Skeletal muscle tissue (tissue), 3 donors: ENCODE measurements at regions not wholly inside any gene's neighbourhood (a gene's known extent, or its start where the extent isn't known, plus 50 kb on each side); places are given as distances from the start of the nearest gene placed in this dataset.
"Not testable (repeated sequence)": the region's sequence is repeated elsewhere in the genome, so short reads cannot be mapped to it uniquely, and the experiment has no call there.

Experiments
- H3K27ac ChIP-seq: one replicate; pipeline ENCODE4 v1.7.0; 2013; ENCODE audit warnings: mild to moderate bottlenecking, low read depth, low read length, inconsistent platforms
- H3K27me3 ChIP-seq, 3 donors: one replicate each; pipeline ENCODE4 v1.7.0; 2013; ENCODE audit warnings: low read length in 3 of 3; ENCODE audit not compliant: control insufficient read depth in 3 of 3, insufficient read depth in 3 of 3
- H3K36me3 ChIP-seq, 3 donors: one replicate each; pipeline ENCODE4 v1.7.0; 2013; ENCODE audit warnings: low read length in 3 of 3; ENCODE audit not compliant: control insufficient read depth in 3 of 3, insufficient read depth in 3 of 3
- H3K4me1 ChIP-seq, 3 donors: one replicate each; pipeline ENCODE4 v1.7.0; 2013; ENCODE audit warnings: low read length in 3 of 3, mild to moderate bottlenecking in 3 of 3; ENCODE audit not compliant: control insufficient read depth in 3 of 3, insufficient read depth in 3 of 3
- H3K4me3 ChIP-seq, 3 donors: one replicate each; pipeline ENCODE4 v1.7.0; 2013; ENCODE audit warnings: low read length in 3 of 3
- H3K9ac ChIP-seq, 3 donors: one replicate each; pipeline ENCODE4 v1.7.0; 2013; ENCODE audit warnings: low read length in 3 of 3, mild to moderate bottlenecking in 3 of 3, moderate library complexity in 2 of 3, low read depth in 1 of 3
- H3K9me3 ChIP-seq, 3 donors: one replicate each; pipeline ENCODE4 v1.7.0; 2013; ENCODE audit warnings: low read length in 3 of 3; ENCODE audit not compliant: control insufficient read depth in 3 of 3
- donor health status: Osteomylitis.

DNA sequence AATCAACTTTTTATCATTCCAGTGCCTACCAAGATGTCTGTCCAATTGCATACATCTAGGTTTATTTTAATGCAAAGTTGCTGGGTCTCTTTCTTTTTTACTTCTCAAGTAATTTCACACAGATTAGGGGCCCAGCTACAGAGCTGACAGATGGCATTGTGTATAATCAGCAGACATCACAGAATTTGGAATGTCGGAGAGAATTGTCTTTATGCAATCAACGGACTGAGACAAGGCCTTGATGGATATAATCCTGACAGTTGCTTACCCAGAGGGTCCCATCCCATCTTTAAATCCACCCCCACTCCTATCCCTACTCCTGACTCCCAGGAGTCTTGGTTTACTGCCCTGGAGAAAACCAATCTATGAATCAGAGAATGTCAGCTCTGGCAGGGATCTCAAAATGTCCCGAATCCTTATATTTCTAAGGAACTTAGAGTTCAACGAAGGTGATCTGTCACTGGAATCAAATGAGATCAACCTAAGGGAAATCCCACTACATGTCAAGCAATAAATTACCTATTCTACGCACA, 142.0 kb downstream of the LRATD1 start:
- Histone ChIP-seq H3K9ac (no peak overlapping the region), H3K27me3 (no peaks in the 10 kb centered on the region), H3K4me1 (no peaks in the 10 kb centered on the region), H3K36me3 (no peaks in the 10 kb centered on the region), H3K9me3 (no peaks in the 10 kb centered on the region), H3K27ac (no peak overlapping the region), H3K4me3 (no peak overlapping the region)

DNA sequence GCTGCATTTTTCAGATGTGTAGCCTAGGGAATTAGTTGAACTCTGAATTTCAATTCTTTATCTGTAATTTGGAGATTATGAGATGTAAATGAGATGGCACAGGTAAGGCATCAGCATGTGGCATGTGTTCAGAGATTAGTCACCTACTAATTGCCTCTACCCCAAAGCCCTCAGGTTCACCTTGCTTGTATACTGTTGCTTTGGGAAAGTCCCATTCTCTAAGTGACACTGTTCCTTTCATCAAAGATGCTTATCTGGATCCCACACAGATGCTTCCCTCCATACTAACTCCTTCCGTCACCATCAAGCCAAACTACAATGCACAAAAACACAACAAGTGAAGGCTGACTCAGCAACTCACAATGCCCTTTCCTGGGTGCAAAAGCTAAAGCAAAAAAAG, 143.7 kb downstream of the LRATD1 start:
- Histone ChIP-seq H3K27me3 (no peaks in the 10 kb centered on the region), H3K9ac (no peak overlapping the region), H3K4me1 (no peaks in the 10 kb centered on the region), H3K27ac (no peak overlapping the region), H3K9me3 (no peaks in the 10 kb centered on the region), H3K36me3 (no peaks in the 10 kb centered on the region), H3K4me3 (no peak overlapping the region)

DNA sequence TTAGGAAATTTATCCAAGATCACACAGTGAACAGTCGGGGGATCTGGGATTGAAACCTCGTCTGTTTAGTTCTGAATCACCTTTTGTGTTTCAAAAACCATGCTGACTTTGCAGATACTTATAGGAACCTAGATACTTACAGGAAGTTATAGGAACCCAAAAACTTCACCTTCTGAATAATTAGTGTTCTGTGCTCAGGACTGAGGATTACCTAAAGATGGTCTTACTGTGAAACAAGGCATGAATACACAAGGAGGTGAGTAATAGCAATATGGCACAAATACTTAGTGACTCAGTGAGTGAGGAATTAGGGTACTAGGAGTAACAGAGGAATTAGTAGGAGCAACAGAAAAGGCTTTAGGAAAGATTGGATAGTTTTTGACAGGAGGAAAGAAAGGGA, 145.5 kb downstream of the LRATD1 start:
- Histone ChIP-seq H3K9ac (no peak overlapping the region), H3K4me1 (no peaks in the 10 kb centered on the region), H3K9me3 (no peaks in the 10 kb centered on the region), H3K4me3 (no peak overlapping the region), H3K27me3 (no peaks in the 10 kb centered on the region), H3K36me3 (no peaks in the 10 kb centered on the region), H3K27ac (no peak overlapping the region)

DNA sequence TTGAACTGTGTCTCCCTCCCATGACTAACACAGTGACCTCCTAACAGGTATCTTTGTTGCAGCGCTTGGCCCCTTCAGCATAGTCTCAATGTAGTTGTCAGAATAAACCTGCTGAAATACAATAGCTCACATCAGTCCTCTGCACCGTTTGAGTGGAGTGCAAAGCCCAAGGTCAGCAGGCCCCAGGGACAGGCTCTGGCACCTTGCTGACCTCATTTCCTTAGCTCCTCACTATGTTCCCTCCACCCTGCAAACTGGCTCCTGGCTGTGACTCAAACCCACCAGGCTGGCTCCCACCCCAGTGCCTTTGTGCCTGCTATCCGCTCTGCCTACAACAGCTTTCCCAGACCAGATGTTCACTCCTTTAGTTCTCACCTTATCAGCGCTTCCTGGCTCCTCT, 146.7 kb downstream of the LRATD1 start:
- Histone ChIP-seq H3K9me3 (no peaks in the 10 kb centered on the region), H3K36me3 (no peaks in the 10 kb centered on the region), H3K4me1 (no peaks in the 10 kb centered on the region), H3K27ac (no peak overlapping the region), H3K27me3 (no peaks in the 10 kb centered on the region), H3K9ac (no peak overlapping the region), H3K4me3 (no peak overlapping the region)

DNA sequence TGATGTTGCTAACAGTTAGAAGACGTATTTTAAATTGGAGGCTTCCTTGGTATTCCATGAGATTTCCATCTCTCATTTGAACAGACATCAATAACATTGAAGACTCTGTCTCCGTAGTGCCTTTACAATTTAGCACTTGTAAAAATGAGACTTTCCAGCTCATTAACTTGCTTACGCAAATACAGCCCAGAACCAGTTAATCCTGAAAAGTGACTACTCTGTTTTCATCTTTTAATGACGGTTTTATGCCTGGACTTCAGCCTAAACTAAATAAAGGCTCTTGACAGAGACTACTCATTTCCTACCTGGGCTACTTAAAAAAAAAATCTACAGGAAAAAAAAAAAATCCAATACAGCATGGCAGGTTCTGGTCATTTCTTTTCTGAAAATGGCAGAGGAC, 148.6 kb downstream of the LRATD1 start:
- Histone ChIP-seq H3K9me3 (no peaks in the 10 kb centered on the region), H3K9ac (no peak overlapping the region), H3K27me3 (no peaks in the 10 kb centered on the region), H3K27ac (no peak overlapping the region), H3K4me1 (no peaks in the 10 kb centered on the region), H3K4me3 (no peak overlapping the region), H3K36me3 (no peaks in the 10 kb centered on the region)

DNA sequence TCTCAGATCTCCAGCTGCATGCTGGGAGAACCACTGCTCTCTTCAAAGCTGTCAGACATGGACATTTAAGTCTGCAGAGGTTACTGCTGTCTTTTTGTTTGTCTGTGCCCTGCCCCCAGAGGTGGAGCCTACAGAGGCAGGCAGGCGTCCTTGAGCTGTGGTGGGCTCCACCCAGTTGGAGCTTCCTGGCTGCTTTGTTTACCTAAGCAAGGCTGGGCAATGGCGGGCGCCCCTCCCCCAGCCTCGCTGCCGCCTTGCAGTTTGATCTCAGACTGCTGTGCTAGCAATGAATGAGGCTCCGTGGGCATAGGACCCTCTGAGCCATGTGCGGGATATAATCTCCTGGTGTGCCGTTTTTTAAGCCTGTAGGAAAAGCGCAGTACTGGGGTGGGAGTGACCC, 156.3 kb downstream of the LRATD1 start:
- H3K27me3 ChIP-seq, H3K36me3 ChIP-seq, H3K27ac ChIP-seq, H3K9ac ChIP-seq, H3K4me1 ChIP-seq, H3K9me3 ChIP-seq, H3K4me3 ChIP-seq: not testable (repeated sequence)

DNA sequence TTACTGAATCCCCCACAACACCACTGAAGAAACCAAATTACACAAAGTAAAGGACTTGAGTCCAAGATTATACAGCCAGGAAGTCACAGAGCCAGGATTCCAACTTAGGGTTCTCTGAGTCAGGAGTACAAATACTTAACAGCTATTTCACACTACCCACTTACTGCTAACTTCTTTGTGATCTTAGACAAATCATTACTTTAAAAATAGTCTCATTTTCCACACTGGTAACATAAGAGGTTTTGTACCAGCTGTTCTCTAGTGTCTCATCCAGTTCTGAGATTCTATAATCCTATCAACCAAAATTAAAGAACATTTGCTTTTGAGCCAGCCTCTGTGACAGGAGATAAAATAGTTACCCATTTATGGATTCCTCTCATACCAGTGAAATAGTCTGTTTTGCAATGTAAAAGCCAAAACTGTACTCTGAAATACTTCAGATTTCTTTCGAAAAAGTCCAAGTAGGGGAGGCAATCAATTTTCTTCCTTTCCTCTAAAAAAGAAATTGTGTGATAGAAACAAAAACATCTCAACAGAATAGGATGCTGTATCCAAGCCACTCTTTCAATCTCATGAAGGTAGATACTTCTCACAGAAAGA, 157.6 kb downstream of the LRATD1 start:
- Histone ChIP-seq H3K9ac (no peak overlapping the region), H3K36me3 (no peaks in the 10 kb centered on the region), H3K9me3 (no peaks in the 10 kb centered on the region), H3K4me1 (no peaks in the 10 kb centered on the region), H3K4me3 (no peak overlapping the region), H3K27ac (no peak overlapping the region), H3K27me3 (no peaks in the 10 kb centered on the region)

DNA sequence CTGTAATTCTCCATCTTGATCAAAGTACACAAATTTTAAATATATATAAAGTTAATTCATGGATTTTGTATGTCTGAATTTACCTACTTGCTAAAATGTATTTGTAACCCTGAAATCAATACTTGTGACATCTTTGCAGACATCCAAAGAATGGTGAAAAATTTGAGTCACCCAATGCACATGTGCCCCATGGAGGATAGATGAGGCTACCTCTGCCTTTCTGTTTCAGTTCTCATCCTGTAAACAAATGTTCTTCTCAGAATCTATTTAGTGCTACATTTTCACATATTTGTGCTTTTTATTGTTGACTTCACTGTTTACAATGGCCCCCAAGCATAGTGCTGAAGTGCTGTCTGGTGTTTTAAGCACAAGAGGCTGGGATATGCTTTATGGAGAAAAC, 171.5 kb downstream of the LRATD1 start:
- no peaks in the 10 kb centered on the region for H3K27me3 ChIP-seq
- H3K4me3 ChIP-seq = no peak overlapping the region
- H3K36me3 ChIP-seq = no peaks in the 10 kb centered on the region
- no peak overlapping the region for H3K27ac ChIP-seq
- H3K4me1 ChIP-seq = no peaks in the 10 kb centered on the region
- no peaks in the 10 kb centered on the region for H3K9me3 ChIP-seq
- H3K9ac ChIP-seq = no peak overlapping the region

DNA sequence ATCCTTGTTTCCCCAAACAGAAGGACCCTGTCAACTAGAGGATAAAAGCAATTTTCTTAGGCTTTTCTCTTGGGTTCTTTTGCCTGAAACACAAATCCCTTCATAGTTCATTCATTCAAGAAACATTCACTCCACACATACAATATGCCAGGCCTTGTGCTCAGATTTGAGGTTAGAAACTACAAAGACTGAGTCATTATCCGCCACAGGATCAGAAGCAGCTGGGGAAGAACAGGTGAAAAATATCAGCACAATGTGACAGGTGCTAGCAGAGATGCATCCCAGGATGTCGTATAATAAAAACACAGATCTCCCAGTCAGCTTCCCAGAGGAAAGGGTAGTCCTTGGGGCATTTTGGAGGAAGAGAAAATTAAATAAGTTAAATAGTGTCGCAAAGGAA, 172.4 kb downstream of the LRATD1 start:
- H3K9me3 ChIP-seq = no peaks in the 10 kb centered on the region
- no peak overlapping the region for H3K4me3 ChIP-seq
- no peaks in the 10 kb centered on the region for H3K36me3 ChIP-seq
- no peaks in the 10 kb centered on the region for H3K4me1 ChIP-seq
- H3K27me3 ChIP-seq = no peaks in the 10 kb centered on the region
- no peak overlapping the region for H3K27ac ChIP-seq
- no peak overlapping the region for H3K9ac ChIP-seq

DNA sequence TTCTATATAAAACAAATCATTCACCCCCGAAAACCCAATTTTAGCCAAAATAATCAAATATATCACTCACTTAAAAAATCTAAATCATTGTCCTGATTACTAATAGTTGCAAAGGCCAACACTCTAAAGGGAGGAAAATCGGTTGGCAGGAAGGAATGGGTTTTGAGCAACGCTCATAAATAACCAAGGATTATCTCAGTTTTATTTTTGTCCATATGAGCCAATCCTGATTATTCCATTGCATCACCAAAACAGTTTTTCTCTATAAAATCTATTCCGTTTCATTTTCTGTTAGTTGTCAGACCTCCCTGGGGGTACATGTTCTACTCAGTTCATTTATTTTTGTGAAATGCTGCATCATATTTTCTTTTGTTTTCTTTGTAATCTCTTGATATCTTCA, 174.1 kb downstream of the LRATD1 start:
- Histone ChIP-seq H3K36me3 (no peaks in the 10 kb centered on the region), H3K27ac (no peak overlapping the region), H3K9me3 (no peaks in the 10 kb centered on the region), H3K27me3 (no peaks in the 10 kb centered on the region), H3K9ac (no peak overlapping the region), H3K4me1 (no peaks in the 10 kb centered on the region), H3K4me3 (no peak overlapping the region)

DNA sequence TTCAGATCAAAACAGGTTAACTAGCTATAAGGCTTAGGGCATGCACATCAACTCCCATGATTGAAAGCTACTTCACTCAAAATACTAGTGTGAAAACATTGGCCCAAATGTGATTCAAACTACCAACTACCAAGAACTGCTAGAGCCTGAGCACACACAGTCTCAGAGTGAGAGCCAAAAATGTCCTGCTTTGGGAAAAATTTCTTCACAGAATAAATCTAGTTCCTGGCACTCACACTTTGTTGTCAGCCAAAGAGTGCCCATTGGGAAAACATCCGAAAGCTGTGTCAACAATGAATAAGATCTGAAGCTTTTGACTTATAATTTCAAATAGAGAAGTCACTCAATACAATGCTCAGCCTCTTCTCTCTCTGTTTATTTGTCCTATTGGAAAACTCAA, 182.7 kb downstream of the LRATD1 start:
- no peak overlapping the region for H3K9ac ChIP-seq
- H3K27me3 ChIP-seq = no peaks in the 10 kb centered on the region
- no peak overlapping the region for H3K4me3 ChIP-seq
- no peaks in the 10 kb centered on the region for H3K36me3 ChIP-seq
- no peaks in the 10 kb centered on the region for H3K4me1 ChIP-seq
- H3K27ac ChIP-seq = no peak overlapping the region
- peaks cover 0 to 3% (median 0%) of the 10 kb centered on the region in 3 donors for H3K9me3 ChIP-seq
